Nephron (organoid): ENCODE measurements at regions not wholly inside any gene's neighbourhood (a gene's known extent, or its start where the extent isn't known, plus 50 kb on each side); places are given as distances from the start of the nearest gene placed in this dataset.

Experiments
- H3K27ac Mint-ChIP-seq, 3 experiments: 2 replicates each; pipeline ENCODE4 v1.8.0; 2020; ENCODE audit warnings: mixed read lengths in 3 of 3, mild to moderate bottlenecking in 2 of 3, moderate library complexity in 1 of 3
- H3K27me3 Mint-ChIP-seq: 2 replicates; pipeline ENCODE4 v1.8.0; 2021; ENCODE audit warnings: low read depth, mild to moderate bottlenecking, moderate library complexity, mixed read lengths
- H3K36me3 Mint-ChIP-seq: 2 replicates; pipeline ENCODE4 v1.8.0; 2020; ENCODE audit warnings: low read depth, mixed read lengths
- H3K4me1 Mint-ChIP-seq: 2 replicates; pipeline ENCODE4 v1.8.0; 2020; ENCODE audit warnings: mixed read lengths
- H3K4me3 Mint-ChIP-seq, 3 experiments: 2 replicates each; pipeline ENCODE4 v1.8.0; 2020; ENCODE audit warnings: mild to moderate bottlenecking in 3 of 3, mixed read lengths in 3 of 3, moderate library complexity in 2 of 3
- H3K9me3 Mint-ChIP-seq: 2 replicates; pipeline ENCODE4 v1.8.0; 2020; ENCODE audit warnings: mixed read lengths
- TF ChIP-seq, protein P1 (sequence below), 3 experiments: fragments of 200-600 bp; sonication (generic); IDR thresholded peaks; one replicate each; pipeline ENCODE4 v1.5.0; 2021; ENCODE audit warnings: antibody characterized with exemption in 3 of 3; ENCODE audit not compliant: unreplicated experiment in 3 of 3

DNA sequence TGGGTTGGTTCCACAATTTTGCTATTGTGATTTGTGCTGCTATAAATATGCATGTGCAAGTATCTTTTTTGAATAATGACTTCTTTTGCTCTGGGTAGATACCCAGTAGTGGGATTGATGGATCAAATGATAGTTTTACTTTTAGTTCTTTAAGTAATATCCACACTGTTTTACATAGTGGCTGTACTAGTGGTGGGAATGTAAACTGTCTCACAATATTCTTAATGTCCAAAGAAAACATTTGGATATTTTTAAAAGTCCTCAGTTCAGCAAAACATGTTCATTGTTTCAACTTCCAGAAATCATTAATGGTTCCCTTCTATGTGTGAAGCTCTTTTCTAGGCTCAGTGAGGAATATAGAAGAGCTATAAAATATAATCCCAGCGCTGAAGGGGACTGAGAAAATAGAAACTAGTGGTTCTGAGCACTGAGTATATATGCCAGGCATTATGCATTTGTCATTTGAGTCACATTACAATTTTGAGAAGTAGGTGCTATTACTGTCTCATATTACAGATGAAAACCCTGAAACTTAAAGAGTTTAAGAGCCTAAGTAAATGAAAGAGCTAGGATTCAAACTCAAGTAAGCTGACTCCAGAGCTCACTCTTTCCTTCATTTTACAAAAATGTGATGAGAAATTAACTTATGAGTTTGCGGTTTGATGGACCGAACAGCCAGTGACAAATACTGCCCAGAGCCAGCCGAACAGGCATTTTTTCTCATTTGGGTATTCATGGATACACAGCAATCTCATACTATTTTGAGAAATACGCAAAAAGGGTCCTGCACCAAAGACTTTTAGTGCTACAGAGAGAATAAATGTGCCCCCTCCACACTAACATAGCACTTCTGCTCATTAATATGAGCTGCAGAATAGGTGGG, 250.1 kb downstream of the TBX18 start:
- Mint-ChIP-seq H3K9me3 (no peaks in the 10 kb centered on the region), H3K27ac (peak overlapping the region in 2 of 3 experiments; percentile 58 to 60), H3K4me3 (no peak overlapping the region), H3K36me3 (no peaks in the 10 kb centered on the region), H3K4me1 (peaks cover 29% of the 10 kb centered on the region), H3K27me3 (no peaks in the 10 kb centered on the region)
- TF ChIP-seq, protein P1, sequence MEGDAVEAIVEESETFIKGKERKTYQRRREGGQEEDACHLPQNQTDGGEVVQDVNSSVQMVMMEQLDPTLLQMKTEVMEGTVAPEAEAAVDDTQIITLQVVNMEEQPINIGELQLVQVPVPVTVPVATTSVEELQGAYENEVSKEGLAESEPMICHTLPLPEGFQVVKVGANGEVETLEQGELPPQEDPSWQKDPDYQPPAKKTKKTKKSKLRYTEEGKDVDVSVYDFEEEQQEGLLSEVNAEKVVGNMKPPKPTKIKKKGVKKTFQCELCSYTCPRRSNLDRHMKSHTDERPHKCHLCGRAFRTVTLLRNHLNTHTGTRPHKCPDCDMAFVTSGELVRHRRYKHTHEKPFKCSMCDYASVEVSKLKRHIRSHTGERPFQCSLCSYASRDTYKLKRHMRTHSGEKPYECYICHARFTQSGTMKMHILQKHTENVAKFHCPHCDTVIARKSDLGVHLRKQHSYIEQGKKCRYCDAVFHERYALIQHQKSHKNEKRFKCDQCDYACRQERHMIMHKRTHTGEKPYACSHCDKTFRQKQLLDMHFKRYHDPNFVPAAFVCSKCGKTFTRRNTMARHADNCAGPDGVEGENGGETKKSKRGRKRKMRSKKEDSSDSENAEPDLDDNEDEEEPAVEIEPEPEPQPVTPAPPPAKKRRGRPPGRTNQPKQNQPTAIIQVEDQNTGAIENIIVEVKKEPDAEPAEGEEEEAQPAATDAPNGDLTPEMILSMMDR (IDR thresholded peaks at IDR 0.05; ENCODE audit: unreplicated experiment in 3 of 3) = peak in 1 of 3 experiments; percentile 9

GRCh38 chr6:84512391-84512790, 252.0 kb downstream of the TBX18 start:
- Mint-ChIP-seq H3K36me3 (no peaks in the 10 kb centered on the region), H3K27ac (no peak overlapping the region), H3K4me1 (peaks cover 18% of the 10 kb centered on the region), H3K9me3 (peaks cover 5% of the 10 kb centered on the region), H3K4me3 (no peak overlapping the region), H3K27me3 (no peaks in the 10 kb centered on the region)
- TF ChIP-seq, protein P1 (IDR thresholded peaks at IDR 0.05; ENCODE audit: unreplicated experiment in 3 of 3) = no peak

DNA sequence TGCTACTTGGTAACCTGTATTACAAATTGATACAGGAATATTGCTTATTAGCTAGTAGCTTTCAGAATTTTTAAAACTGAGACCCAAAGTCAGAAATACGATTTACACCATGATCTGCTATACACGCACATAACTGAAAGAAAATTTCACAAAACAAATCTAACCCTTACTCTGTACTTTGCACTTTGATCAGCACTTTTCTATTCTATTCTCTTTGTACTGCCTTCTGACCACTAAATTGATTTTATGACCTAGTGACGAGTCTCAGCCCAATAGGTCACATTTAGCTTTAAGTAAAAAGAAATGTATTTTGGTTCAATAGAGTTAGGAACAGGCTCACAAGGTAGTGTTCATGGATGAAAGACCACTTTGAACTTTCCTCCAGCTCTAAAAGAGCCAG, 252.5 kb downstream of the TBX18 start:
- Mint-ChIP-seq H3K4me3 (no peak overlapping the region), H3K36me3 (peaks cover 4% of the 10 kb centered on the region), H3K4me1 (peaks cover 16% of the 10 kb centered on the region), H3K27me3 (no peaks in the 10 kb centered on the region), H3K27ac (no peak overlapping the region), H3K9me3 (peaks cover 7% of the 10 kb centered on the region)
- TF ChIP-seq, protein P1 (IDR thresholded peaks at IDR 0.05; ENCODE audit: unreplicated experiment in 3 of 3) = no peak

- no peak overlapping the region for H3K27ac Mint-ChIP-seq
- no peaks in the 10 kb centered on the region for H3K27me3 Mint-ChIP-seq
- peaks cover 24% of the 10 kb centered on the region for H3K9me3 Mint-ChIP-seq
- no peak overlapping the region for H3K4me3 Mint-ChIP-seq
- H3K36me3 Mint-ChIP-seq = peaks cover 4% of the 10 kb centered on the region
- TF ChIP-seq, protein P1 (IDR thresholded peaks at IDR 0.05; ENCODE audit: unreplicated experiment in 3 of 3) = no peak
- peaks cover 3% of the 10 kb centered on the region for H3K4me1 Mint-ChIP-seq
Measured at GRCh38 chr6:84508981-84509380, 255.4 kb downstream of the TBX18 start.

- H3K4me1 Mint-ChIP-seq = no peaks in the 10 kb centered on the region
- H3K9me3 Mint-ChIP-seq = peaks cover 25% of the 10 kb centered on the region
- no peak overlapping the region for H3K4me3 Mint-ChIP-seq
- peaks cover 4% of the 10 kb centered on the region for H3K36me3 Mint-ChIP-seq
- H3K27ac Mint-ChIP-seq = no peak overlapping the region
- TF ChIP-seq, protein P1 (IDR thresholded peaks at IDR 0.05; ENCODE audit: unreplicated experiment in 3 of 3) = no peak
- no peaks in the 10 kb centered on the region for H3K27me3 Mint-ChIP-seq
Measured at GRCh38 chr6:84508334-84508733, 256.1 kb downstream of the TBX18 start.

DNA sequence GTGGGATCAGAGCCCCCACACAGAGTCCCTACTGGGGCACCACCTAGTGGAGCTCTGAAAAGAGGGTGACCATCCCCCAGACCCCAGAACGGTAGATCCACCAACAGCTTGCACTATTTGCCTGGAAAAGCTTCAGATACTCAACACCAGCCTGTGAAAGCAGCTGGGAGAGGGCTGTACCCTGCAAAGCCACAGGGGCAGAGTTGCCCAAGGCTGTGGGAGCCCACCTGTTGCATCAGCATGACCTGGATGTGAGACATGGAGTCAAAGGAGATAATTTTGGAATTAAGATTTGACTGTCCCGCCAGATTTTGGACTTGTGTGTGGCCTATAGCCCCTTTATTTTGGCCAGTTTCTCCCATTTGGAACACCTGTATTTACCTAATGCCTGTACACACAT, 260.4 kb downstream of the TBX18 start:
- Mint-ChIP-seq H3K4me1 (no peaks in the 10 kb centered on the region), H3K36me3 (peaks cover 10% of the 10 kb centered on the region), H3K4me3 (no peak overlapping the region), H3K27ac (no peak overlapping the region), H3K27me3 (no peaks in the 10 kb centered on the region), H3K9me3 (peaks cover 44% of the 10 kb centered on the region)
- TF ChIP-seq, protein P1 (IDR thresholded peaks at IDR 0.05; ENCODE audit: unreplicated experiment in 3 of 3) = no peak
